Skeletal muscle satellite cell (primary cell): ENCODE measurements at regions not wholly inside any gene's neighbourhood (a gene's known extent, or its start where the extent isn't known, plus 50 kb on each side); places are given as distances from the start of the nearest gene placed in this dataset.
"Not testable (repeated sequence)": the region's sequence is repeated elsewhere in the genome, so short reads cannot be mapped to it uniquely, and the experiment has no call there.

Source experiments
- H3K27me3 ChIP-seq: 2 replicates; pipeline ENCODE4 v1.7.0; 2013; ENCODE audit warnings: low read length; ENCODE audit not compliant: control insufficient read depth, insufficient read depth
- H3K36me3 ChIP-seq: 2 replicates; pipeline ENCODE4 v1.7.0; 2013; ENCODE audit warnings: mild to moderate bottlenecking, control low read depth, low read length; ENCODE audit not compliant: insufficient read depth
- H3K4me1 ChIP-seq: 2 replicates; pipeline ENCODE4 v1.7.0; 2013; ENCODE audit warnings: low read length; ENCODE audit not compliant: control insufficient read depth, insufficient read depth
- H3K4me2 ChIP-seq: 2 replicates; pipeline ENCODE4 v1.7.0; 2013; ENCODE audit warnings: mild to moderate bottlenecking, low read length
- H3K4me3 ChIP-seq: 2 replicates; pipeline ENCODE4 v1.7.0; 2013; ENCODE audit warnings: low read length
- H3K9ac ChIP-seq: 2 replicates; pipeline ENCODE4 v1.7.0; 2013; ENCODE audit warnings: mild to moderate bottlenecking, low read depth, low read length, moderate library complexity
- H3K9me3 ChIP-seq: replicated peaks from 2 replicates; pipeline ENCODE4 v1.7.0; 2013; ENCODE audit warnings: mild to moderate bottlenecking, control low read depth, low read length

DNA sequence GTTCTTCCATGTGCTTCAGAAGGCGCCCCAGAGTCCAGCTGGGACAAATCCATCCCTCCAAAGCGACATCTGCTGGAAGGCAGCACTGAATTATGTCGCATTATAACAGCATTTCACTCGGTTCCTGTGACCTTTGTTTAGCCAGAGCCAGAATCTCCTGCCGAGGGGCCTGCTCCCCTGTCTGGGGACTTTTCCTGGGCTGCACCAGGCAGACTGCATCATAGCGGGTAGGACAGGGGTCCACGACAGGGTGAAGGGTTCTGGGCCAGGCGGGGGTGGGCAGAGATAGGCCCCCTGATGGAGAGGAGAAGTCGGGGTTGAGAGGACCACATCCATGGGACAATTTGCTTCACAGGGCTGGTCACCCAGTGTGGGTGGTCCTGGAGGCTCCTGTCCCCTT lies 276.9 kb downstream of the MATN1 start:
- Histone ChIP-seq H3K36me3 (no peaks in the 10 kb centered on the region), H3K4me2 (no peak overlapping the region), H3K4me3 (no peak overlapping the region), H3K4me1 (no peaks in the 10 kb centered on the region), H3K27me3 (no peaks in the 10 kb centered on the region), H3K9me3 (no peaks in the 10 kb centered on the region), H3K9ac (no peak overlapping the region)

DNA sequence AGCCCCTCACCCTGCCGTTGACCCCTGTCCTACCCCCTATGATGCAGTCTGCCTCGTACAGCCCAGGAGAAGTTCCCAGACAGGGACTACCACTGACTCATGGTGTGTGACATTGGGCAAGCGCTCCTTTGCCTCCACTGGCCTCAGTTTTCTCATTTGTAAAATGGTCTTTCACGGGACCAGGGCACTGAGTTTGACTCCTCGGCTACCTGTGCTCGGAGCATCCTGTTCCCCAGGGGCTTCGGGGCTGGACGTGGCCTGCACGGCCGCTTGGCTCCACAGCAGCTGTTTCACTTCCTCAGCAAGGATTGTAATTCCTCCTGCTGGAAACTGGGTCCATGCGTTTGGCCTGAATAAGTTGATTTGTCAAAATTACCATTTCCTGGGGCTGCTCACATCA lies 277.3 kb downstream of the MATN1 start:
- no peak overlapping the region for H3K4me2 ChIP-seq
- no peaks in the 10 kb centered on the region for H3K9me3 ChIP-seq
- H3K36me3 ChIP-seq: no peaks in the 10 kb centered on the region
- no peak overlapping the region for H3K9ac ChIP-seq
- H3K4me1 ChIP-seq: no peaks in the 10 kb centered on the region
- H3K27me3 ChIP-seq: no peaks in the 10 kb centered on the region
- H3K4me3 ChIP-seq: no peak overlapping the region

DNA sequence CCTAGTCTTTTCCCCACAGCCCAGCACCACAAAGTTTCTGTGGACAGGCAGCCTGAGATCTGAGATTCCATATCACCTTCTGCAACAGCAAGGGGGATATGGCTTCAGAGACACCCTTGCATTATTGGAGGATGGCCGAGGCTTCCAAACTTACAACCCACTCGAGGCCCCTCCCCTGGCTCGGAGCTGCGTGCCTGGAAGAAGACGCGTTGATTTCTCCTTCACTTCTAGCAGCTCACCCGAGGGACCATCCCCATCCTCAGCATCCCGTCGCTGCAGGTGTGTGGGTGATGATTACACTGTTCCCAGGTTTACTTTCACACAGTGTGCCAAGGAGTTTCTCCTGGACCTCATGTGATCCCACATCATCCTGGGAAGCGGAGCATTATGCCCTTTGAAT lies 277.9 kb downstream of the MATN1 start:
- no peak overlapping the region for H3K4me2 ChIP-seq
- H3K9ac ChIP-seq: no peak overlapping the region
- H3K4me1 ChIP-seq: no peaks in the 10 kb centered on the region
- no peaks in the 10 kb centered on the region for H3K36me3 ChIP-seq
- H3K4me3 ChIP-seq: no peak overlapping the region
- no peaks in the 10 kb centered on the region for H3K27me3 ChIP-seq
- H3K9me3 ChIP-seq: no peaks in the 10 kb centered on the region

DNA sequence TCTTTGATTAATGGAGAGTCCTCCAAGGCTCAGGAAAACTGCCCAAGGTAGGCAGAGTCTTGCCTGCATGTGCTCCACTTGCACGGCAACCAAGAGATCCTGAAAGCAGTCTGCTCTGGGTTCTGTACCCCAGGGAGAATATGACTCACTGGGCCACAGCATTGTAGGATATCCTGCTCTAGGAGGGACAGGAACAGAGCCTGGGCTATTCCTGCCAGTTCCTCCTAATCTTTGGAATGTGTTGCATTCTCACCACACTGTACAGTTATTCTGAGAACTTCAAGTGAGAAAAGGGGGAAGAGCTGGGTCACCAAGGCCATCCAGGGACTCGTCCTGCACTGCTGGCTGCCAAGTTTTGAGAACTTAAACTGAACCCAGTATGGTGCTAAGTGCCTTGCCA lies 278.5 kb downstream of the MATN1 start:
- H3K36me3 ChIP-seq: no peaks in the 10 kb centered on the region
- H3K27me3 ChIP-seq: no peaks in the 10 kb centered on the region
- no peaks in the 10 kb centered on the region for H3K9me3 ChIP-seq

DNA sequence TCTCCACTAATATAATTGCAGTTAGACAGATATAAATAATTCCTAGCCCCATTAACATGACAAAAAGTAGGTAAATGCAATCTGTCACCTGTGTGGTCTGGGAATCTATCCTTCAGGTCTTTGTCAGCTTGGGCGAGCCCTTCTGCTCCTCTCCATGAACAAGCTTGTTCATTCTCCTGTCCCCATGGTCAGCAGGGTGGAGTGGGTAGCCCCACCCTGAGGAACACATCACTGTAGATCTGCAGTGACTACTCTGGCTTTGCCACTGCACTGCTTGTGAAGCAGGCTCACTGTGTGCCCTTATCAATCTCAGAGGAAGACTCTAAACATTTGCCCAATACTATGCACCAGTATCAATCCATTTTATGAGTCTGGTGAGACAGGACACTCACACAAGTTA lies 279.0 kb downstream of the MATN1 start:
- no peaks in the 10 kb centered on the region for H3K27me3 ChIP-seq
- no peaks in the 10 kb centered on the region for H3K9me3 ChIP-seq
- H3K9ac ChIP-seq: no peak overlapping the region
- no peaks in the 10 kb centered on the region for H3K4me1 ChIP-seq
- no peak overlapping the region for H3K4me2 ChIP-seq
- H3K36me3 ChIP-seq: no peaks in the 10 kb centered on the region
- no peak overlapping the region for H3K4me3 ChIP-seq

More for the DNA sequence above, 278.5 kb downstream of the MATN1 start:
- Histone ChIP-seq H3K4me3 (no peak overlapping the region), H3K4me2 (no peak overlapping the region), H3K9ac (no peak overlapping the region), H3K4me1 (no peaks in the 10 kb centered on the region)

DNA sequence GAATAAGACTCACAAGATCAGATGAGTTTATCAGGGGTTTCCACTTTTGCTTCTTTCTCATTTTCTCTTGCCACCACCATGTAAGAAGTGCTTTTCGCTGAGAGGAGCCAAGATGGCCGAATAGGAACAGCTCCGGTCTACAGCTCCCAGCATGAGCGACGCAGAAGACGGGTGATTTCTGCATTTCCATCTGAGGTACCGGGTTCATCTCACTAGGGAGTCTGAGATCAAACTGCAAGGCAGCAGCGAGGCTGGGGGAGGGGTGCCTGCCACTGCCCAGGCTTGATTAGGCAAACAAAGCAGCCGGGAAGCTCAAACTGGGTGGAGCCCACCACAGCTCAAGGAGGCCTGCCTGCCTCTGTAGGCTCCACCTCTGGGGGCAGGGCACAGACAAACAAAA lies 285.1 kb downstream of the MATN1 start:
- not testable (repeated sequence) for H3K4me2 ChIP-seq, H3K27me3 ChIP-seq, H3K9ac ChIP-seq, H3K36me3 ChIP-seq, H3K4me1 ChIP-seq, H3K4me3 ChIP-seq, H3K9me3 ChIP-seq

DNA sequence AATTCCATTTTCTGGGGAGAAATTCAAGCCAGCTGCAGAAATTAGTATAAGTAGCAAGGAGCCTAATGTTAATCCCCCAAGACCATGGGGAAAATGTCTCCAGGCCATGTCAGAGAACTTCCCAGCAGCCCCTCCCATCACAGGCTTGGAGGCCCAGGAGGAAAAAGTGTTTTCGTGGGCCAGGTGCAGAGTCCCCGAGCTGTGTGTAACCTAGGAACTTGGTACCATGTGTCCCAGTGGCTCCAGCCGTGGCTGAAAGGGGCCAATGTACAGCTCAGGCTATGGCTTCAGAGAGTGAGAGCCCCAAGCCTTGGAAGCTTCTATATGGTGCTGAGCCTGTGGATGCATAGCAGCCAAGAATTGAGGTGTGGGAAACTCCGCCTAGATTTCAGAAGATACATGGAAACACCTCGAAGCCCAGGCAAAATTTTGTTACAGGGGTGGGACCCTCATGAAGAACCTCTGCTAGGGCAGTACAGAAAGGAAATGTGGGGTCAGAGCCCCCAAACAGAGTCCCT lies 286.3 kb downstream of the MATN1 start:
- H3K4me3 ChIP-seq: no peak overlapping the region
- no peaks in the 10 kb centered on the region for H3K36me3 ChIP-seq
- H3K9me3 ChIP-seq: no peaks in the 10 kb centered on the region
- H3K4me2 ChIP-seq: no peak overlapping the region
- no peak overlapping the region for H3K9ac ChIP-seq
- H3K27me3 ChIP-seq: no peaks in the 10 kb centered on the region
- no peaks in the 10 kb centered on the region for H3K4me1 ChIP-seq

DNA sequence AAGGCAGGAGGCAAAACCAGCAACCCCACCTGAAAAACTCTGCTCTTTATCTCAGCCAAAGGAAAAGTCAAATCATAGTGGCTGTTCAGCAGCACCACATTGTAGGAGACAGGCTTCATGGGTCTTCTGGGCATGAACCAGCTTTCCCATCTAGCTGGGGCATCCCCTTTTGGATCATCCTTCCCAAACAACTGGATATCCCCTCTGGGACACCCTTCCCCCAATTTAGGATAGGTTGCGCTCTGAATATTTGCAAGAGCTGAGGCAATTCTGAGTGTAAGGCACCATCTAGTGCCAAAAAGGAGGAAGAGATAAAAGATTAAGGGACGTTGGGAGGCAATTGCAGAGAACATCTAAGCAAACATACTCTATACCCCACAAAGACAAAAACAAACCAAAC lies 295.8 kb downstream of the MATN1 start:
- Histone ChIP-seq H3K4me2 (no peak overlapping the region), H3K4me3 (no peak overlapping the region), H3K9me3 (no peaks in the 10 kb centered on the region), H3K27me3 (no peaks in the 10 kb centered on the region), H3K9ac (no peak overlapping the region), H3K36me3 (no peaks in the 10 kb centered on the region), H3K4me1 (no peaks in the 10 kb centered on the region)

DNA sequence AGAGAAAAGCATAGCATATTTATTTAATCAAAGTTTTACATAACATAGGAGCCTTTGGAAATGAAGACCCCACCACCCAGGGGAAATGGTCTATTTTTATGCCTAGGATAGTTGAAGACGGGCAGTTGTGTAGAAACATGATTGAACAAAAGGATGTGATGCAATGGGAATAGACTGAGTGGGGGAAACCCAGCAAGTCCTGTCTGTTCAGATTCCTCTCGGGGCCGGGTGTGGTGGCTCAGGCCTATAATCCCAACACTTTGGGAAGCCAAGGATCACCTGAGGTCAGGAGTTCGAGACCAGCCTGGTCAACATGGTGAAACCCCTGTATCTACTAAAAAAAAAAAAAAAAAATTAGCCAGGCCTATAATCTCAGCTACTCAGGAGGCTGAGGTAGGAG lies 298.3 kb downstream of the MATN1 start:
- Histone ChIP-seq H3K4me3 (no peak overlapping the region), H3K9me3 (no peaks in the 10 kb centered on the region), H3K36me3 (no peaks in the 10 kb centered on the region), H3K27me3 (no peaks in the 10 kb centered on the region), H3K4me2 (no peak overlapping the region), H3K4me1 (no peaks in the 10 kb centered on the region), H3K9ac (no peak overlapping the region)

DNA sequence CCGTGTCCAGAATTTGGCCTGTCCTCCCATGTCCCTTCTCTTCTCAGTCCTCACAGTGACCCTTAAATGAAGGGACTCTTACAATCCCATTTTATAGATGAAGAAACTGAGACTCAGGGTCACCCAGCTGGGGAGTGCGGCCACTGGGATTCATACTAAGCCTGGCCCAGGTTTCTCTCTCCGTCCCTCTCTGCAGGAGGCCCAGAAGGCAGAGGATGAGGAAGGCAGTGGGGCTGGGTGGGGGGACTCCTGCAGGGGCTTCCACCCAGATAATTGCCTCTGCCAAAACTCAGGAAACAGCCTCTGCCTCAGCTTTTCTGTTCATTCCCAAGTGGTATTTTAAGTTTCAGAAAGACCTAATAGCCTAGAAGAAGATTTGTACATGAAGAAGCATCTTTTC lies 299.8 kb downstream of the MATN1 start:
- H3K36me3 ChIP-seq: no peaks in the 10 kb centered on the region

DNA sequence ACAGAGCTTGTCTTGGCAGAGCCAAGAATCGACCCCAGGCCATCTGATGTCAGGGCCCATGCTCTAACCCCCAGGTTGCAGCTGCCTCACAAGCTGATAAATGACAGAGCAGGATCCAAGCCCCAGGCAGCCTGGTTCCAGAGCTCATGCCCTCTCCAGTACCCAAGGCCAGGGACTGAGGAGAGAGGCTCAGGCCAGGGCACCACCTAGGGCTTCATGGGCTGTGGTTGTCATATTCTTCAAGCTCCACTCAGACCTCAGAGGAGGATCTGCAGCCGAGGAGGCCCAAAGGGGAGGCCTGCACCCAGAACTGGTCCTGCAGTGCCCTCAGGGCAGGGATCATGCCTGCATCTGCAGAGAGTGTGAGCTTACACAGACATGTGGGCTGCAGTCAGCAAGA lies 301.1 kb downstream of the MATN1 start:
- Histone ChIP-seq H3K9me3 (no peaks in the 10 kb centered on the region), H3K9ac (no peak overlapping the region), H3K36me3 (no peaks in the 10 kb centered on the region), H3K27me3 (no peaks in the 10 kb centered on the region), H3K4me1 (no peaks in the 10 kb centered on the region), H3K4me2 (no peak overlapping the region), H3K4me3 (no peak overlapping the region)

More for the DNA sequence above, 299.8 kb downstream of the MATN1 start:
- Histone ChIP-seq H3K9me3 (no peaks in the 10 kb centered on the region), H3K27me3 (no peaks in the 10 kb centered on the region), H3K4me1 (no peaks in the 10 kb centered on the region), H3K4me2 (no peak overlapping the region), H3K9ac (no peak overlapping the region), H3K4me3 (no peak overlapping the region)

DNA sequence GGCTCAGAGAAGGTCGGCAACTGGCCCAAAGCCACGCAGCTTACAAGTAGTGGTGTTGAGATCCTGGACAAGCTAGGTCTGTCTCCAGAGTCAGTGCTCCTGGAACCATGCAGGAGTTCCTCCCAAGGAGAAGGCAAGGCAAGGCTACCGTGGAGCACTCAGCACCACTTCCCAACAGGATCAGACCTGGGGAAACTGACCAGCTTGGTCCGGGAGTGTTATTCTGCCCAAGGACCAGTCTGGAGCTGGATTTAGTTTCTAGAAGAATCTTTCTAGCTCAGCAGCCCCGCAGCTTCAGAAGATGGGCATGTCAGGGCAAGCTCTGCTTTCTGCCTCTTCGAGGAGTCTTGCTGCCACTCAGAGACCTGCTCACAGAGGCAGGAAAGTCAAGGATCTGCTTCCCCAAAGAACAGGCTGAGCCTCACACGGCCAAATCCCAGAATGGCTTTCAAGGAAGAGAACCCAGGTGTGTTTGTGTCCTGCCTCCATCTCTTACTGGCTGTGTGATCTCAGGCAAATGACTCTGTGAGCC lies 302.8 kb downstream of the MATN1 start:
- H3K4me1 ChIP-seq: no peaks in the 10 kb centered on the region
- no peak overlapping the region for H3K4me2 ChIP-seq
- H3K4me3 ChIP-seq: no peak overlapping the region
- no peak overlapping the region for H3K9ac ChIP-seq
- no peaks in the 10 kb centered on the region for H3K9me3 ChIP-seq
- H3K27me3 ChIP-seq: no peaks in the 10 kb centered on the region
- H3K36me3 ChIP-seq: no peaks in the 10 kb centered on the region
